GM11168 (cell line): ENCODE measurements at regions not wholly inside any gene's neighbourhood (a gene's known extent, or its start where the extent isn't known, plus 50 kb on each side); places are given as distances from the start of the nearest gene placed in this dataset.
"Not testable (repeated sequence)": the region's sequence is repeated elsewhere in the genome, so short reads cannot be mapped to it uniquely, and the experiment has no call there.

ENCODE experiments used
- in situ Hi-C: fragments of 300-500 bp; cut with MboI; formaldehyde crosslinking; loops from one replicate; pipeline ENCODE4 v1.12.0; 2022; ENCODE audit warnings: low sequenced_read_pairs; ENCODE audit not compliant: unreplicated experiment

- in situ Hi-C loops, result no loop called here
Observed at GRCh38 chr1:196009362-196009761, 598.9 kb downstream of the KCNT2 start.

- in situ Hi-C loops, result no loop called here
Observed at GRCh38 chr1:196007763-196008162, 600.5 kb downstream of the KCNT2 start.

- in situ Hi-C loops, result no loop called here
Observed at GRCh38 chr1:196005426-196005825, 602.8 kb downstream of the KCNT2 start.

GRCh38 chr1:196004388-196004787 lies 603.9 kb downstream of the KCNT2 start:
- in situ Hi-C loops, result not testable (repeated sequence)

- in situ Hi-C loops, result no loop called here
Observed at GRCh38 chr1:196002906-196003305, 605.3 kb downstream of the KCNT2 start.

GRCh38 chr1:196002296-196002695 lies 605.9 kb downstream of the KCNT2 start:
- in situ Hi-C loops, result not testable (repeated sequence)

- in situ Hi-C loops, result no loop called here
Observed at GRCh38 chr1:196001188-196001587, 607.1 kb downstream of the KCNT2 start.

GRCh38 chr1:195999022-195999421 lies 609.2 kb downstream of the KCNT2 start:
- in situ Hi-C loops, result no loop called here

GRCh38 chr1:195981448-195982139 lies 626.6 kb downstream of the KCNT2 start:
- in situ Hi-C loops, result no loop called here

GRCh38 chr1:195979646-195980045 lies 628.6 kb downstream of the KCNT2 start:
- in situ Hi-C loops, result no loop called here

GRCh38 chr1:195973311-195973904 lies 634.8 kb downstream of the KCNT2 start:
- in situ Hi-C loops, result no loop called here

- in situ Hi-C loops, result no loop called here
Observed at GRCh38 chr1:195971589-195971988, 636.7 kb downstream of the KCNT2 start.

- in situ Hi-C loops, result no loop called here
Observed at GRCh38 chr1:195970209-195970608, 638.0 kb downstream of the KCNT2 start.

GRCh38 chr1:195965475-195965874 lies 642.8 kb downstream of the KCNT2 start:
- in situ Hi-C loops, result no loop called here

GRCh38 chr1:195965036-195965435 lies 643.2 kb downstream of the KCNT2 start:
- in situ Hi-C loops, result no loop called here

GRCh38 chr1:195964516-195964915 lies 643.7 kb downstream of the KCNT2 start:
- in situ Hi-C loops, result no loop called here

GRCh38 chr1:195962051-195962450 lies 646.2 kb downstream of the KCNT2 start:
- in situ Hi-C loops, result no loop called here

- in situ Hi-C loops, result no loop called here
Observed at GRCh38 chr1:195960580-195960979, 647.7 kb downstream of the KCNT2 start.

GRCh38 chr1:195958131-195958530 lies 650.1 kb downstream of the KCNT2 start:
- in situ Hi-C loops, result no loop called here

GRCh38 chr1:195956845-195957244 lies 651.4 kb downstream of the KCNT2 start:
- in situ Hi-C loops, result no loop called here

- in situ Hi-C loops, result no loop called here
Observed at GRCh38 chr1:195954848-195955247, 653.4 kb downstream of the KCNT2 start.

- in situ Hi-C loops, result no loop called here
Observed at GRCh38 chr1:195951313-195951712, 656.9 kb downstream of the KCNT2 start.
